GM10266 (cell line): ENCODE measurements at regions not wholly inside any gene's neighbourhood (a gene's known extent, or its start where the extent isn't known, plus 50 kb on each side); places are given as distances from the start of the nearest gene placed in this dataset.

Source experiments
- DNase-seq: peaks from one replicate; pipeline ENCODE4 v3.0.0; 2012; ENCODE audit errors: extremely low spot score
- CTCF ChIP-seq: IDR thresholded peaks from 2 replicates; pipeline ENCODE4 v1.5.1; 2012; ENCODE audit warnings: mild to moderate bottlenecking, low read depth; ENCODE audit not compliant: control insufficient read depth, insufficient read depth; ENCODE audit errors: missing control alignments

GRCh38 chr21:27480841-27481261 is 514.0 kb upstream of the ADAMTS5 start:
- no peak for DNase-seq
- TF ChIP-seq CTCF, result no peak

DNA sequence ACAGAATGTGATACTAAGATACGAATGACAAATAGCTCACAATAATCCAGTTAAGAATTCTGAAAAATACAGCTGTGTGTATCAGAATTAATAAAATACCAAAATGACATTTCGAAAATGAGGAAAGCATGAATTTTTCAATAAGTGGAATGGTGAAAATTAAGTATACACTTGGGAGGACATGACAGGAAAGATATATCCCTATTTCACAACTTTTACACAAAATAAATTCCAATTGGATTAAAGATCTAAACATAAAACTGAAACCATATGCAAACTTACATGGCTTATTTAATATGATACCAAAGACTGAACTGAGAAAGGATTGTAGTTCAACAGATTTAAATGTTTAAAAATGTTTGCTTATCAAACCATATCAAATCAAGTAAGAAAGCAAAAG is 510.4 kb upstream of the ADAMTS5 start:
- no peak for DNase-seq
- TF ChIP-seq CTCF, result no peak

DNA sequence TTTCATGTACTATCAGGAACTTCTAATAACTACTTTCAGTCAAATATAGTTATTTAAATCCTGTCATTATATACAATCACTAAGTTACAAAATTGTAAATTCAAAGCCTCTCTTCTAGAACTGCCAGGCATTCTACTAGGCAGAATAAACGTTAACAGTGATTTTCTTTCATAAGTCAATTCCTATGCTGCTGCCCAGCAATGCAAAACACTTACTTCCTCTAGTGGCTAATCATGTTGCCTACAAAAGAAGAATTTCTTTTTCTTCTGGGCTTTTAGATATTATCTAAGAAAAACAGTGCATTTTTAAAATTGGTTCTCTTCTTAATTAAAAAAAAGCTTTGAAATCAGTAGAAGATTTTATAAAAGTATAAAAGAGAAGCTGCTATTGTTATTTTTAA is 509.8 kb upstream of the ADAMTS5 start:
- DNase-seq, result no peak

GRCh38 chr21:27475363-27475955 is 508.6 kb upstream of the ADAMTS5 start:
- no peak for TF ChIP-seq CTCF
- DNase-seq, result no peak

More for the DNA sequence above, 509.8 kb upstream of the ADAMTS5 start:
- TF ChIP-seq CTCF, result no peak

- DNase-seq, result no peak
- no peak for TF ChIP-seq CTCF
These were observed 500.5 kb upstream of the ADAMTS5 start for GRCh38 chr21:27467366-27467765.

DNA sequence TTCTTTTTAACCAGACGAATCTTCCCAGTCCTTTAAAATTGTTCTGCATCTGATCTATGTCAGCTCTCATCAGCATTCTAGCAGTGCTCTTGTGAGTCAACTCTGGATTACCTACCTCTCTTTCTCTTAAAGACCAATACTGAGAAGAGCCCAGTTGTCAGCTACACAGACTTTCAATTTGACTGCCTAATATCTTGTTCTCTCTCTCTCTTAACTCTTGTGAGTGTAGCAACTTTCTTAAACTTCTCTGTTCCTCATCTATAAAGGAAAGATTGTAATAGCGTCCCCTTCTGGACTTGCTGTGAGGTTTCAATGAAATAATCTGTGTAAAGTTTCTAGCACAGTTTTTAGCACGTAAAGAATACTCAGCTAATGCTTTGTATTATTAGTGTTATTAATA is 499.3 kb upstream of the ADAMTS5 start:
- DNase-seq, result no peak
- TF ChIP-seq CTCF, result no peak

GRCh38 chr21:27464648-27465047 is 497.8 kb upstream of the ADAMTS5 start:
- DNase-seq, result no peak
- no peak for TF ChIP-seq CTCF
